Activated CD4-positive, alpha-beta T cell treated with anti-CD3 and anti-CD28 coated beads, Interleukin-2, amount 50 U/mL, for 48 hours (primary cell): ENCODE measurements at regions not wholly inside any gene's neighbourhood (a gene's known extent, or its start where the extent isn't known, plus 50 kb on each side); places are given as distances from the start of the nearest gene placed in this dataset.

Experiments used
- DNase-seq, 2 experiments: peaks; one replicate each; pipeline ENCODE4 v3.0.0-alpha.2; 2020

GRCh38 chr2:158049129-158049855 is 52.4 kb upstream of the UPP2 start:
- DNase-seq = no peak

GRCh38 chr2:158048327-158048726 is 53.3 kb upstream of the UPP2 start:
- no peak for DNase-seq

- DNase-seq = no peak
Observed at GRCh38 chr2:158047156-158047611, 54.5 kb upstream of the UPP2 start.

- DNase-seq = no peak
Observed at GRCh38 chr2:158046121-158046880, 55.4 kb upstream of the UPP2 start.

- DNase-seq = no peak
Observed at GRCh38 chr2:158045362-158045761, 56.3 kb upstream of the UPP2 start.

- DNase-seq = no peak
Observed at GRCh38 chr2:158043181-158043948, 58.3 kb upstream of the UPP2 start.

- no peak for DNase-seq
Observed at GRCh38 chr2:158042666-158043065, 59.0 kb upstream of the UPP2 start.

GRCh38 chr2:158042245-158042644 is 59.4 kb upstream of the UPP2 start:
- DNase-seq = no peak

- no peak for DNase-seq
Observed at GRCh38 chr2:158041400-158041799, 60.3 kb upstream of the UPP2 start.

- DNase-seq = no peak
Observed at GRCh38 chr2:158038901-158039300, 62.8 kb upstream of the UPP2 start.

GRCh38 chr2:158034198-158034866 is 67.3 kb upstream of the UPP2 start:
- DNase-seq = no peak

- DNase-seq = no peak
Observed at GRCh38 chr2:158031371-158031770, 70.3 kb upstream of the UPP2 start.

- DNase-seq = no peak
Observed at GRCh38 chr2:158025255-158025996, 76.2 kb upstream of the UPP2 start.

- DNase-seq = peak; percentile 57 to 67
Observed at GRCh38 chr2:158024288-158024898, 77.3 kb upstream of the UPP2 start.

GRCh38 chr2:158022888-158023287 is 78.8 kb upstream of the UPP2 start:
- DNase-seq = no peak

- no peak for DNase-seq
Observed at GRCh38 chr2:158021226-158021625, 80.5 kb upstream of the UPP2 start.

- DNase-seq = no peak
Observed at GRCh38 chr2:158015428-158016076, 86.1 kb upstream of the UPP2 start.

- no peak for DNase-seq
Observed at GRCh38 chr2:158013891-158014290, 87.8 kb upstream of the UPP2 start.

GRCh38 chr2:158011055-158011771 is 90.5 kb upstream of the UPP2 start:
- DNase-seq = no peak

GRCh38 chr2:158009399-158009798 is 92.3 kb upstream of the UPP2 start:
- DNase-seq = no peak
